Progenitor cell of endocrine pancreas (in vitro differentiated cells): ENCODE measurements at regions not wholly inside any gene's neighbourhood (a gene's known extent, or its start where the extent isn't known, plus 50 kb on each side); places are given as distances from the start of the nearest gene placed in this dataset.
"Not testable (repeated sequence)": the region's sequence is repeated elsewhere in the genome, so short reads cannot be mapped to it uniquely, and the experiment has no call there.

ENCODE experiments used
- DNase-seq: peaks from one replicate; pipeline ENCODE4 v3.0.0; 2021; ENCODE audit warnings: low spot score; ENCODE audit not compliant: unreplicated experiment
- H3K27ac Mint-ChIP-seq: 2 replicates; pipeline ENCODE4 v1.8.0; 2021; ENCODE audit warnings: mild to moderate bottlenecking, moderate library complexity, mixed read lengths
- H3K27me3 Mint-ChIP-seq: 2 replicates; pipeline ENCODE4 v1.8.0; 2021; ENCODE audit warnings: mixed read lengths
- H3K36me3 Mint-ChIP-seq: 2 replicates; pipeline ENCODE4 v1.8.0; 2022; ENCODE audit warnings: mixed read lengths; ENCODE audit not compliant: insufficient read depth
- H3K4me1 Mint-ChIP-seq: 2 replicates; pipeline ENCODE4 v1.8.0; 2021; ENCODE audit warnings: low read depth, mixed read lengths
- H3K4me3 Mint-ChIP-seq: 2 replicates; pipeline ENCODE4 v1.8.0; 2021; ENCODE audit warnings: low read depth, mild to moderate bottlenecking, moderate library complexity, mixed read lengths
- H3K9me3 Mint-ChIP-seq: 2 replicates; pipeline ENCODE4 v1.8.0; 2021; ENCODE audit warnings: low read depth, mixed read lengths
- TF ChIP-seq, protein P1 (sequence below): fragments of 200-600 bp; sonication (generic); IDR thresholded peaks from one replicate; pipeline ENCODE4 v1.5.0; 2021; ENCODE audit warnings: antibody characterized with exemption, mild to moderate bottlenecking; ENCODE audit not compliant: unreplicated experiment

DNA sequence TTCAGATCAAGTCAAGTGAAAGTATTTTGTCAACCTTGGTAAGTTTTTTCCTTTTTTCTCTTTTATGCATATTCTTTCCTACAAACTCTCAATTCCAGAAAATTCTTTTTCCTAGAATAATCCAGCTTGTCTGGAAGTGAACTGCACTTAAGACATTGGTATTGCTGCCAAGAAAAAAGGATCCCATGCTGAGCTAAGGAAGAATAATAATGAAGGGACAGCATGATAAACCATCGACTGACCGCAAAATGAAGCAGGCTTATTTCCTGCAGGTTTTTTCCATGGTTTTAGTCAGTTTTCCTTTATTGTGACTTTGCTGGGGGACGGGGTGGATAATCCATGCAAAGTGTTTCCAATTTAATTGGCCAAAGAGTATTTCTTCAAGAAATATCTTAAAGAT, 857.6 kb upstream of the SLC35B3 start:
- TF ChIP-seq, protein P1, sequence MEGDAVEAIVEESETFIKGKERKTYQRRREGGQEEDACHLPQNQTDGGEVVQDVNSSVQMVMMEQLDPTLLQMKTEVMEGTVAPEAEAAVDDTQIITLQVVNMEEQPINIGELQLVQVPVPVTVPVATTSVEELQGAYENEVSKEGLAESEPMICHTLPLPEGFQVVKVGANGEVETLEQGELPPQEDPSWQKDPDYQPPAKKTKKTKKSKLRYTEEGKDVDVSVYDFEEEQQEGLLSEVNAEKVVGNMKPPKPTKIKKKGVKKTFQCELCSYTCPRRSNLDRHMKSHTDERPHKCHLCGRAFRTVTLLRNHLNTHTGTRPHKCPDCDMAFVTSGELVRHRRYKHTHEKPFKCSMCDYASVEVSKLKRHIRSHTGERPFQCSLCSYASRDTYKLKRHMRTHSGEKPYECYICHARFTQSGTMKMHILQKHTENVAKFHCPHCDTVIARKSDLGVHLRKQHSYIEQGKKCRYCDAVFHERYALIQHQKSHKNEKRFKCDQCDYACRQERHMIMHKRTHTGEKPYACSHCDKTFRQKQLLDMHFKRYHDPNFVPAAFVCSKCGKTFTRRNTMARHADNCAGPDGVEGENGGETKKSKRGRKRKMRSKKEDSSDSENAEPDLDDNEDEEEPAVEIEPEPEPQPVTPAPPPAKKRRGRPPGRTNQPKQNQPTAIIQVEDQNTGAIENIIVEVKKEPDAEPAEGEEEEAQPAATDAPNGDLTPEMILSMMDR, result no peak
- Mint-ChIP-seq H3K4me3 (no peak overlapping the region), H3K27ac (no peak overlapping the region), H3K4me1 (no peaks in the 10 kb centered on the region), H3K9me3 (peaks cover 10% of the 10 kb centered on the region), H3K36me3 (no peaks in the 10 kb centered on the region), H3K27me3 (no peaks in the 10 kb centered on the region)
- no peak for DNase-seq

DNA sequence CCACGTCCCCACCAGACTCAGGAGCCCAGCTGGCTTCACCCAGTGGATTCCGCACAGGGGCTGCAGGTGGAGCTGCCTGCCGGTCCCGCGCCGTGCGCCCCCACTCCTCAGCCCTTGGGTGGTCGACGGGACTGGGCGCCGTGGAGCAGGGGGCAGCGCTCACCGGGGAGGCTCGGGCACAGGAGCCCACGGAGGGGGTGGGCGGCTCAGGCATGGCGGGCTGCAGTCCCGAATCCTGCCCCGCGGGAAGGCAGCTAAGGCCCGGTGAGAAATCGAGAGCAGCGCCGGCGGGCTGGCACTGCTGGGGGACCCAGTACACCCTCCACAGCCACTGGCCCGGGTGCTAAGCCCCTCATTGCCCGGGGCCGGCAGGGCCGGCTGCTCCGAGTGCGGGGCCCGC, 855.0 kb upstream of the SLC35B3 start:
- not testable (repeated sequence) for H3K27me3 Mint-ChIP-seq, H3K9me3 Mint-ChIP-seq, H3K4me3 Mint-ChIP-seq, H3K4me1 Mint-ChIP-seq, DNase-seq, H3K36me3 Mint-ChIP-seq, H3K27ac Mint-ChIP-seq

DNA sequence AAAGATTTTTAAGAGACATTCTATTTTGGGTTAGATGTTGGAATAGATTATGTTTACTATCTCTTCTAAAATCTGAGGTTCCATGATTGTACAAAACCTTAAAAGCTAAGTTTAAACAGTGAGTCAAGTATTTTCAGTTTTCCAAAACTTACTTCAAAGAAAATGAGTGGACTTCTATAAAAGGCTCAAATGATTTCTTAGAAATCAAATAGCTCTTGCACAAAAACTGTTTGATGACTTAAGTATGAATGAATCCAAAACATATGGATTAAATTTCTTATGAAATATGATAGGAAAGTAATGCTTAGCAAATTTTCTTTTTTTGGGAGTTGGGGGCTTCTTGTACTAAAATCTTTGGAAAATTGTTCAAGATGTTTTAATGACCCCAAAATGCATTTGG, 837.3 kb upstream of the SLC35B3 start:
- Mint-ChIP-seq H3K4me3 (no peak overlapping the region), H3K9me3 (peaks cover 11% of the 10 kb centered on the region), H3K36me3 (peaks cover 2% of the 10 kb centered on the region), H3K4me1 (no peaks in the 10 kb centered on the region), H3K27me3 (no peaks in the 10 kb centered on the region), H3K27ac (no peak overlapping the region)
- TF ChIP-seq, protein P1, result no peak
- no peak for DNase-seq

DNA sequence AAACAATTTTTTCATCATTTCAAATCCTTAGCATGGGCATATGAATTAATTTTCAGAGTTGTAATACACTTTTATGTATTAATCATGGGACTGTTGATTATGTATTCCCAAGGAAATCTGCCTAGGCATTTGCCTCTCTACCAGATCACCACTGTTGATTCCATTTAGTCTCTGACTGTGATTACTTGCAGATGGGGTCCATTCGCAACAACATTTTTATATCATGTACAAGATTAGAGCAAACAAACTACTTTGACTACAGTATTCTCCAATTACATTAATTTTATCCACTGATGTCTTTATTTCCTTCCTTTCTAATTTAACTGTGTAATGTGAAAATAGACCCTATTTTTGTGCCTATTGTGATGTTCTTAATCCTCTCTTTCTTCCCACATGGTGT, 831.4 kb upstream of the SLC35B3 start:
- Mint-ChIP-seq H3K4me3 (no peak overlapping the region), H3K27ac (no peak overlapping the region), H3K9me3 (peaks cover 11% of the 10 kb centered on the region), H3K27me3 (no peaks in the 10 kb centered on the region), H3K4me1 (no peaks in the 10 kb centered on the region), H3K36me3 (peaks cover 2% of the 10 kb centered on the region)
- TF ChIP-seq, protein P1, result no peak
- no peak for DNase-seq

DNA sequence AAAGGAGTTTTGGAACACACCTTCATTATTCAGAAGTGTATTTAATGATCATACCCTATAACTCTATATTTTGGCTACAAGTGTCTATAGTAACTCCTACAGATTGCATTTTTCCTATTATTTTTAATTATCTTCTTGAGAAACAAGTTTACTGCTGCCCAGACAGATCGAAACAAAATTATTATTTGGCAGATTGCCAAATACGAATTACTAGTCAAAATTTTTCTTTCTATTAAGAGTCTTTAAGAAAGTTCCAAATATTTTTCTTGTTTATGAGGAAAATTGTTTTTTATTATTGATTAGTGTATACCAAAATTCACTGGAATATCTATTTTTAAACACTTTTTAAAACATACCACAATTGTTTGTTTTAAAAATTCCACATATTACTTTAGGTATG, 821.9 kb upstream of the SLC35B3 start:
- peaks cover 10% of the 10 kb centered on the region for H3K9me3 Mint-ChIP-seq

DNA sequence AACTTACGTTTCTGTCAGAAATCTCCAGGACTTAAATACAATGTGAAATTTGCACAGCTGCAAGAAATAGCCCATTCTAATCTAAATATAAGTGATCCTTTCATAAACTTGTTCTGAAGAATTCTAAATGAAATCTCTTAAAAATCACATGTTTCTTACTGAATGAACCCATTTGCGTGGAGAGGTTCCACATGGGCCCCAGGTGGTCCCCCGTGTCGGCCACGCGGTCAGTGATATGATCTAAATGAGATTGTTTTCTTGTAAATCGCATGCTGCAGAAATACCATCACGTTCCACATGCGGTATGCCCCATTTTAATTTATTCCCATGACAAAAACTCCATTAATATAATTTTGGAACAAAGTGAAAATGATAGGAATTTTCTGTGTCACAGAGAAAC, 818.9 kb upstream of the SLC35B3 start:
- no peak for DNase-seq
- Mint-ChIP-seq H3K36me3 (no peaks in the 10 kb centered on the region), H3K9me3 (no peaks in the 10 kb centered on the region), H3K27me3 (no peaks in the 10 kb centered on the region), H3K27ac (no peak overlapping the region), H3K4me1 (peaks cover 1% of the 10 kb centered on the region), H3K4me3 (no peak overlapping the region)
- TF ChIP-seq, protein P1, result no peak

More for the DNA sequence above, 821.9 kb upstream of the SLC35B3 start:
- DNase-seq, result no peak
- Mint-ChIP-seq H3K4me3 (no peak overlapping the region), H3K27me3 (no peaks in the 10 kb centered on the region), H3K36me3 (peaks cover 3% of the 10 kb centered on the region), H3K4me1 (no peaks in the 10 kb centered on the region), H3K27ac (no peak overlapping the region)
- TF ChIP-seq, protein P1, result no peak
